ENCODE measurements at regions not wholly inside any gene's neighbourhood (a gene's known extent, or its start where the extent isn't known, plus 50 kb on each side); places are given as distances from the start of the nearest gene placed in this dataset.

DNA sequence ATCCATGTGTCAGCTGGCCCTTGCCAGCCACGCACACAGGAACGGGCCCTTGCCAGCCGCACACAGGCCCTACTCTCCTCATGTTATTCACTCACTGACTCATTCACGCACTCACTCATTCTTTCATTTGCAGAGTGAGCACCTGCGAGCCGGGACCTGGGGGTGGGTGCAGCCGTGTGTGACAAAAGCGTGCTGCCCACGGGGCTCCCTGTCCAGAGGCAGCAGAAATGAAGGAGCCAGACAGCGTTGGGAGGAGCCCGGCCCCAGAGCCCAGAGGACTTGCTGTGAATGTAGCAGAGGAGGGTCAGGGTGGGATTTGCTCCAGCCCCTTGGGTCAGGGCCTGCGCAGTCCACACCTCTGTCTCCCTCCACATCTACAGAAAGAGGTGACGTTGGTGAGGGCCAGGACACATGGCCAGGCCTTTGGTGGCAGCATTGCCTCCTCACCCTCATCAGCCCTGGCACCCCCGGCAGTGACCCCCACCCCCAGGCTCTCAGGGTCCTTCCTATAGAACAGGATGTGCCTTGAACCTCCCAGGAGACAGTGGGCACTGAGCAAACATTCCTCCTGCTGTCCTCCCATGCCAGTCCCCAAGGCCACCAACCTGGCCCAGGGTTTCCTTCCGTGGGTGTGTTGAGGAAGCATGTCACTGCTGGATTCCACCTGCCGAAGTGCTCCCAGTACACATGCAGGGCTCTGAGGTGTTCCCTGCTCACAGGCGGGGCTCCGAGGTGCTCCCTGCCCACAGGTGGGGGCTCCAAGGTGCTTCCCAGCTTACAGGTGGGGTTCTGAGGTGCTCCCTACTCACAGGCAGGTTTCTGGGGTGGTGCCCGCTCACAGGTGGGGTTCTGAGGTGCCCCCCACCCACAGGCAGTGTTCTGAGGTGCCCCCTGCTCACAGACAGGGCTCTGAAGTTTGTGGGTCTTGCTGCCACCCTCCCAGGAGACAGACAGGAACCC is 105.7 kb downstream of the HMX1 start:
- no peak overlapping the region for H3K18ac ChIP-seq (ENCODE audit: extremely low read depth, low read length)
- H3K4me2 ChIP-seq (ENCODE audit: insufficient read depth in 1 of 2, low read depth in 2 of 2, low read length in 2 of 2), result no peak overlapping the region
- no peak overlapping the region for H3K27ac ChIP-seq (ENCODE audit: low read depth, low read length)
- no peak overlapping the region for H2AK5ac ChIP-seq (ENCODE audit: low read depth, low read length)
- no peak overlapping the region for H3K56ac ChIP-seq (replicated peaks; ENCODE audit: insufficient read length, low read depth, low read length)
- no peak for FAIRE-seq
- H4K91ac ChIP-seq (replicated peaks; ENCODE audit: insufficient read length, low read length), result no peak overlapping the region
- no peak overlapping the region for H3K4ac ChIP-seq (replicated peaks; ENCODE audit: insufficient read length, low read depth, low read length)
- H2BK15ac ChIP-seq (ENCODE audit: low read length), result no peak overlapping the region
- no peaks in the 10 kb centered on the region for H3K27me3 ChIP-seq (replicated peaks in 1 of 4; ENCODE audit: control insufficient read depth in 3 of 4, extremely low read depth in 1 of 4, insufficient read depth in 3 of 4, low read length in 3 of 4)
- H3K79me1 ChIP-seq (ENCODE audit: low read depth, low read length), result no peaks in the 10 kb centered on the region
- no peak overlapping the region for H2BK5ac ChIP-seq (ENCODE audit: low read depth, low read length)
- POLR2A ChIA-PET (ENCODE audit: partially characterized antibody), result no interaction called here
- no peak overlapping the region for H2AFZ ChIP-seq (ENCODE audit: low read length)
- no peaks in the 10 kb centered on the region for H3K36me3 ChIP-seq (ENCODE audit: control insufficient read depth in 2 of 4, insufficient read depth in 4 of 4, low read length in 3 of 4)
- no peaks in the 10 kb centered on the region for H3K23me2 ChIP-seq (ENCODE audit: low read depth, low read length)
- H2BK20ac ChIP-seq (ENCODE audit: low read length), result no peak overlapping the region
- no peak for DNase-seq (ENCODE audit: low read depth in 1 of 2, low spot score in 2 of 2)
- no peak overlapping the region for H3K23ac ChIP-seq (ENCODE audit: insufficient read length)
- H4K8ac ChIP-seq (ENCODE audit: extremely low read depth, insufficient read depth, low read length), result peak overlapping the region; percentile 78
- TF ChIP-seq BCL11A (IDR thresholded peaks at IDR 0.05; ENCODE audit: low read depth in 2 of 2, low read length in 2 of 2), result no peak
- no peak for TF ChIP-seq PHF8 (conservative IDR thresholded peaks at IDR 0.05; ENCODE audit: low read depth, low read length)
- no peak for TF ChIP-seq POLR2A (IDR thresholded peaks at IDR 0.05; ENCODE audit: control extremely low read depth in 1 of 2, low read depth in 2 of 2, low read length in 2 of 2)
- no peak for TF ChIP-seq KDM5A (IDR thresholded peaks at IDR 0.05; ENCODE audit: low read length)
- no peak for TF ChIP-seq SP1 (IDR thresholded peaks at IDR 0.05; ENCODE audit: low read depth, low read length)
- no peak for TF ChIP-seq TAF7 (optimal IDR thresholded peaks at IDR 0.05; ENCODE audit: borderline replicate concordance, low read depth, low read length)
- no peak overlapping the region for H2BK120ac ChIP-seq (replicated peaks; ENCODE audit: low read depth, low read length)
- H3K4me3 ChIP-seq (ENCODE audit: extremely low read depth in 1 of 4, insufficient read depth in 2 of 4, low read depth in 3 of 4, low read length in 4 of 4), result no peak overlapping the region
- H2BK12ac ChIP-seq (ENCODE audit: low read depth, low read length), result no peak overlapping the region
- H3K9ac ChIP-seq (replicated peaks in 1 of 4; ENCODE audit: extremely low read depth in 1 of 4, low read depth in 3 of 4, low read length in 3 of 4), result no peak overlapping the region
- H4K20me1 ChIP-seq (replicated peaks in 1 of 2; ENCODE audit: control insufficient read depth in 1 of 2, insufficient read depth in 2 of 2, low read length in 2 of 2), result peaks cover 0 to 3% of the 10 kb centered on the region in 2 experiments
- CTCF ChIA-PET (ENCODE audit: partially characterized antibody), result no interaction called here
- no peaks in the 10 kb centered on the region for H3K79me2 ChIP-seq (ENCODE audit: control insufficient read depth in 1 of 2, insufficient read depth in 2 of 2, low read length in 2 of 2)
- H3K9me3 ChIP-seq (ENCODE audit: insufficient read depth in 2 of 2, low read depth in 1 of 2, low read length in 1 of 2), result no peaks in the 10 kb centered on the region
- no peak overlapping the region for H3K14ac ChIP-seq (ENCODE audit: insufficient read length)
- 89% methylated on average over 19 of the region's 19 CpGs; no CpG with 5 or more reads in 1 of the 2 experiments for WGBS, 2 experiments (ENCODE audit: extremely low coverage in 1 of 2, insufficient coverage in 1 of 2, insufficient read length in 1 of 2, insufficient replicate concordance in 2 of 2, low coverage in 1 of 2, low lambda C conversion rate in 2 of 2, missing lambda C conversion rate in 1 of 2)
- no peak overlapping the region for H4K5ac ChIP-seq (ENCODE audit: insufficient read length, low read depth, low read length)
- peaks cover 0 to 4% (median under 1%) of the 10 kb centered on the region in 4 experiments; a peak in 4 of 7 replicates for H3K4me1 ChIP-seq (replicated peaks in 1 of 4; ENCODE audit: control insufficient read depth in 3 of 4, insufficient read depth in 4 of 4, low read length in 3 of 4)

Data from H1 (cell line).